H1 (cell line): ENCODE measurements at regions not wholly inside any gene's neighbourhood (a gene's known extent, or its start where the extent isn't known, plus 50 kb on each side); places are given as distances from the start of the nearest gene placed in this dataset.

Source experiments
- CTCF ChIA-PET: fragments of 300-600 bp; sonication (Branson Sonifier 250); formaldehyde crosslinking; loops from one replicate; lab custom pipeline; 2021; ENCODE audit not compliant: partially characterized antibody; lab: Charles Lee
- POLR2A ChIA-PET: fragments of 300-600 bp; sonication (Branson Sonifier 250); formaldehyde crosslinking; loops from one replicate; lab custom pipeline; 2021; ENCODE audit warnings: inconsistent platforms; ENCODE audit not compliant: partially characterized antibody; lab: Charles Lee
- DNase-seq, 2 experiments: peaks; one replicate each; pipeline versions ENCODE4 v3.0.0 to v3.0.0-alpha.2; 2010 to 2022; ENCODE audit warnings: low spot score in 2 of 2, low read depth in 1 of 2, mixed read lengths in 1 of 2
- FAIRE-seq: peaks from 2 replicates; lab custom pipeline; 2011; peaks lifted over from hg19 to GRCh38; lab: Jason Lieb, UNC
- H2AFZ ChIP-seq: 2 replicates; pipeline ENCODE4 v1.8.1; 2012; ENCODE audit warnings: low read length, inconsistent platforms
- H2AK5ac ChIP-seq: 2 replicates; pipeline ENCODE4 v1.6.1; 2013; ENCODE audit warnings: low read depth, low read length
- H2BK120ac ChIP-seq: replicated peaks from 2 replicates; pipeline ENCODE3; 2013; ENCODE audit warnings: low read depth, low read length, inconsistent platforms
- H2BK12ac ChIP-seq: 2 replicates; pipeline ENCODE4 v1.6.1; 2013; ENCODE audit warnings: low read depth, low read length
- H2BK15ac ChIP-seq: 2 replicates; pipeline ENCODE4 v1.6.1; 2013; ENCODE audit warnings: low read length
- H2BK20ac ChIP-seq: 2 replicates; pipeline ENCODE4 v1.6.1; 2013; ENCODE audit warnings: low read length
- H2BK5ac ChIP-seq: 2 replicates; pipeline ENCODE4 v1.6.1; 2013; ENCODE audit warnings: low read depth, low read length
- H3K14ac ChIP-seq: 2 replicates; pipeline ENCODE4 v1.6.1; 2013; ENCODE audit warnings: inconsistent platforms; ENCODE audit not compliant: insufficient read length
- H3K18ac ChIP-seq: 2 replicates; pipeline ENCODE4 v1.6.1; 2013; ENCODE audit warnings: low read length; ENCODE audit errors: extremely low read depth
- H3K23ac ChIP-seq: 2 replicates; pipeline ENCODE4 v1.6.1; 2013; ENCODE audit warnings: inconsistent platforms; ENCODE audit not compliant: insufficient read length
- H3K23me2 ChIP-seq: 2 replicates; pipeline ENCODE4 v1.6.1; 2013; ENCODE audit warnings: low read depth, low read length
- H3K27ac ChIP-seq: 2 replicates; pipeline ENCODE4 v1.6.1; 2011; ENCODE audit warnings: low read depth, low read length, inconsistent platforms
- H3K27me3 ChIP-seq, 4 experiments: replicated peaks in 1 of 4; 1 replicate in 1 of 4; 2 replicates in 3 of 4; pipeline versions ENCODE4 v1.6.1 to v1.8.1; 2011 to 2013; ENCODE audit warnings: low read length in 3 of 4, mild to moderate bottlenecking in 3 of 4, inconsistent platforms in 2 of 4, mixed read lengths in 2 of 4, moderate library complexity in 1 of 4; ENCODE audit not compliant: control insufficient read depth in 3 of 4, insufficient read depth in 3 of 4; ENCODE audit errors: extremely low read depth in 1 of 4
- H3K36me3 ChIP-seq, 4 experiments: 2 replicates each; pipeline versions ENCODE4 v1.6.1 to v1.8.1; 2011 to 2013; ENCODE audit warnings: mild to moderate bottlenecking in 4 of 4, low read length in 3 of 4, moderate library complexity in 2 of 4, control low read depth in 1 of 4, inconsistent platforms in 1 of 4; ENCODE audit not compliant: insufficient read depth in 4 of 4, control insufficient read depth in 2 of 4
- H3K4ac ChIP-seq: replicated peaks from 2 replicates; pipeline ENCODE3; 2013; ENCODE audit warnings: low read length, low read depth, mixed read lengths, inconsistent platforms; ENCODE audit not compliant: insufficient read length
- H3K4me1 ChIP-seq, 4 experiments: replicated peaks in 1 of 4; 1 replicate in 1 of 4; 2 replicates in 3 of 4; pipeline versions ENCODE4 v1.6.1 to v1.8.1; 2011 to 2013; ENCODE audit warnings: low read length in 3 of 4, inconsistent platforms in 2 of 4, mixed read lengths in 1 of 4; ENCODE audit not compliant: insufficient read depth in 4 of 4, control insufficient read depth in 3 of 4
- H3K4me2 ChIP-seq, 2 experiments: 2 replicates each; pipeline versions ENCODE4 v1.6.1 to v1.8.1; 2011 to 2013; ENCODE audit warnings: low read depth in 2 of 2, low read length in 2 of 2, control low read depth in 1 of 2, inconsistent platforms in 1 of 2, mild to moderate bottlenecking in 1 of 2; ENCODE audit not compliant: insufficient read depth in 1 of 2
- H3K4me3 ChIP-seq, 4 experiments: fragments of 200-600, 300-600 bp in 1 of 4; sonication (generic), shearing (Covaris generic), sonication (Bioruptor Twin) in 1 of 4; 2 replicates each; pipeline versions ENCODE4 v1.5.1 to v1.8.1; 2011 to 2016; ENCODE audit warnings: low read length in 4 of 4, low read depth in 3 of 4, control low read depth in 2 of 4, inconsistent platforms in 2 of 4, mild to moderate bottlenecking in 2 of 4, mixed read lengths in 1 of 4, moderate library complexity in 1 of 4; ENCODE audit not compliant: insufficient read depth in 2 of 4; ENCODE audit errors: extremely low read depth in 1 of 4
- H3K56ac ChIP-seq: replicated peaks from 2 replicates; pipeline ENCODE3; 2013; ENCODE audit warnings: low read depth, mild to moderate bottlenecking, mixed read lengths, low read length, inconsistent platforms; ENCODE audit not compliant: insufficient read length
- H3K79me1 ChIP-seq: 2 replicates; pipeline ENCODE4 v1.6.1; 2013; ENCODE audit warnings: low read depth, low read length, control low read depth
- H3K79me2 ChIP-seq, 2 experiments: 2 replicates each; pipeline versions ENCODE4 v1.6.1 to v1.8.1; 2012 to 2013; ENCODE audit warnings: low read length in 2 of 2, mild to moderate bottlenecking in 2 of 2, inconsistent platforms in 1 of 2; ENCODE audit not compliant: insufficient read depth in 2 of 2, control insufficient read depth in 1 of 2
- H3K9ac ChIP-seq, 4 experiments: replicated peaks in 1 of 4; 1 replicate in 1 of 4; 2 replicates in 3 of 4; pipeline versions ENCODE4 v1.6.1 to v1.8.1; 2011 to 2013; ENCODE audit warnings: low read depth in 3 of 4, low read length in 3 of 4, control low read depth in 2 of 4, mild to moderate bottlenecking in 2 of 4, moderate library complexity in 2 of 4, inconsistent platforms in 1 of 4; ENCODE audit errors: extremely low read depth in 1 of 4
- H3K9me3 ChIP-seq, 2 experiments: 2 replicates each; pipeline versions ENCODE4 v1.6.1 to v1.8.1; 2012 to 2013; ENCODE audit warnings: mild to moderate bottlenecking in 2 of 2, moderate library complexity in 2 of 2, control low read depth in 1 of 2, inconsistent platforms in 1 of 2, low read depth in 1 of 2, low read length in 1 of 2, mixed read lengths in 1 of 2; ENCODE audit not compliant: insufficient read depth in 2 of 2
- H4K20me1 ChIP-seq, 2 experiments: replicated peaks in 1 of 2; 2 replicates each; pipeline versions ENCODE3 to v1.8.1; 2011 to 2013; ENCODE audit warnings: inconsistent platforms in 2 of 2, low read length in 2 of 2, mild to moderate bottlenecking in 1 of 2; ENCODE audit not compliant: insufficient read depth in 2 of 2, control insufficient read depth in 1 of 2
- H4K5ac ChIP-seq: 2 replicates; pipeline ENCODE4 v1.6.1; 2013; ENCODE audit warnings: low read length, low read depth, mixed read lengths, inconsistent platforms; ENCODE audit not compliant: insufficient read length
- H4K8ac ChIP-seq: 2 replicates; pipeline ENCODE4 v1.8.0; 2013; ENCODE audit warnings: mild to moderate bottlenecking, moderate library complexity, low read length, inconsistent platforms; ENCODE audit not compliant: insufficient read depth; ENCODE audit errors: extremely low read depth
- H4K91ac ChIP-seq: replicated peaks from 2 replicates; pipeline ENCODE3; 2013; ENCODE audit warnings: low read length, mixed read lengths, inconsistent platforms; ENCODE audit not compliant: insufficient read length
- ATF2 ChIP-seq: IDR thresholded peaks from 2 replicates; pipeline ENCODE4 v1.6.1; 2012; ENCODE audit warnings: low read length, inconsistent platforms
- NRF1 ChIP-seq: IDR thresholded peaks from 2 replicates; pipeline ENCODE4 v1.6.1; 2011; ENCODE audit warnings: mild to moderate bottlenecking, low read depth, low read length, improper control_type of control experiment
- SRF ChIP-seq: IDR thresholded peaks from 2 replicates; pipeline ENCODE4 v1.6.1; 2011; ENCODE audit warnings: mild to moderate bottlenecking, low read depth, low read length, moderate library complexity
- WGBS, 2 experiments: shearing (Covaris generic) in 1 of 2; methylation state at CpG; one replicate each; pipeline versions ENCODE4 v1.1.6 to v1.1.7; 2013 to 2015; ENCODE audit warnings: low lambda C conversion rate in 2 of 2, mixed read lengths in 2 of 2, inconsistent platforms in 1 of 2, low coverage in 1 of 2, missing lambda C conversion rate in 1 of 2; ENCODE audit not compliant: insufficient replicate concordance in 2 of 2, insufficient coverage in 1 of 2, insufficient read length in 1 of 2; ENCODE audit errors: extremely low coverage in 1 of 2, missing lambda C conversion rate in 1 of 2; 5-methylcytosine and 5-hydroxymethylcytosine counted together

- FAIRE-seq: no peak
- CTCF ChIA-PET: interaction anchor here (1.9 to 5.0 kb wide), 2 partner anchors 10 to 220 kb away, joined by 4 to 52 read pairs; no protein-coding TSS in a partner anchor
- no peak overlapping the region for H3K14ac ChIP-seq
These were observed 151.1 kb upstream of the NT5C1B start for GRCh38 chr2:18740474-18740881.

More at GRCh38 chr2:18740474-18740881, 151.1 kb upstream of the NT5C1B start:
- no peak overlapping the region for H3K4me3 ChIP-seq
- WGBS, 2 experiments: 99% methylated on average over 7 of the region's 7 CpGs; no CpG with 5 or more reads in 1 of the 2 experiments
- no peak overlapping the region for H2BK5ac ChIP-seq
- H2BK15ac ChIP-seq: no peak overlapping the region
- no peak for DNase-seq
- H2BK20ac ChIP-seq: no peak overlapping the region
- no peak overlapping the region for H2AFZ ChIP-seq
- H3K27ac ChIP-seq: no peak overlapping the region
- H3K23ac ChIP-seq: no peak overlapping the region
- TF ChIP-seq NRF1 (no peak), ATF2 (no peak), SRF (no peak)
- H3K27me3 ChIP-seq: no peaks in the 10 kb centered on the region
- no peak overlapping the region for H3K56ac ChIP-seq
- H4K20me1 ChIP-seq: no peaks in the 10 kb centered on the region
- H3K23me2 ChIP-seq: no peaks in the 10 kb centered on the region
- peaks cover 0 to 3% (median 1%) of the 10 kb centered on the region in 4 experiments; a peak in 4 of 7 replicates for H3K4me1 ChIP-seq
- H2AK5ac ChIP-seq: no peak overlapping the region
- H3K79me1 ChIP-seq: no peaks in the 10 kb centered on the region
- H3K79me2 ChIP-seq: no peaks in the 10 kb centered on the region
- H4K91ac ChIP-seq: no peak overlapping the region
- no peak overlapping the region for H3K9ac ChIP-seq
- no peak overlapping the region for H3K4ac ChIP-seq
- no peak overlapping the region for H4K8ac ChIP-seq
- no peak overlapping the region for H2BK12ac ChIP-seq
- POLR2A ChIA-PET: no interaction called here
- H3K4me2 ChIP-seq: no peak overlapping the region
- no peak overlapping the region for H2BK120ac ChIP-seq
- H4K5ac ChIP-seq: no peak overlapping the region
- H3K18ac ChIP-seq: no peak overlapping the region
- no peaks in the 10 kb centered on the region for H3K9me3 ChIP-seq
- no peaks in the 10 kb centered on the region for H3K36me3 ChIP-seq
